GM21381 (cell line): ENCODE measurements at regions not wholly inside any gene's neighbourhood (a gene's known extent, or its start where the extent isn't known, plus 50 kb on each side); places are given as distances from the start of the nearest gene placed in this dataset.
A peak's percentile ranks its signal among the peaks of the same experiment; 100 is the strongest.

Experiments
- ATAC-seq: cut with Tn5 transposase; IDR thresholded peaks from one replicate; pipeline ENCODE4 v1.9.1; 2021; ENCODE audit warnings: mild to moderate bottlenecking, moderate library complexity; ENCODE audit not compliant: unreplicated experiment

DNA sequence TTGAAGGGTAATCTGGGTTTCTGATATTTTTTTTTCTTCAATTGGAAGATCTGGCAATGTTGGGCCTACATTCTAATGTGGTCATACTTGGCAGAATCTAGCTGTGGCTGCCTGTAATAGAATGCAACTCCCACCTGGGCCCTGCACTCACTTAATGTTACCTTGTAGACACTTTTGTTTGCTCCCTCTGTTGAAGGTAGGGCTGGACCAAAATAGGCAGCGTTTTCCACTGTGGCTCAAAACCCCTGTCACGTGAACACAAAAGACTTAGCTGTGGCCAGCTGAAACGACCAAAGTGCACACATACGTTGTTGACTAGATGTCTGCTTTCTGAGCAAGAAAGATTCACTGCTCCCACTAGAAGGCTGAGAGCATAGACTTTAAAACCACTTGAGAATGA is 117.6 kb upstream of the HMHB1 start:
- no peak for ATAC-seq

DNA sequence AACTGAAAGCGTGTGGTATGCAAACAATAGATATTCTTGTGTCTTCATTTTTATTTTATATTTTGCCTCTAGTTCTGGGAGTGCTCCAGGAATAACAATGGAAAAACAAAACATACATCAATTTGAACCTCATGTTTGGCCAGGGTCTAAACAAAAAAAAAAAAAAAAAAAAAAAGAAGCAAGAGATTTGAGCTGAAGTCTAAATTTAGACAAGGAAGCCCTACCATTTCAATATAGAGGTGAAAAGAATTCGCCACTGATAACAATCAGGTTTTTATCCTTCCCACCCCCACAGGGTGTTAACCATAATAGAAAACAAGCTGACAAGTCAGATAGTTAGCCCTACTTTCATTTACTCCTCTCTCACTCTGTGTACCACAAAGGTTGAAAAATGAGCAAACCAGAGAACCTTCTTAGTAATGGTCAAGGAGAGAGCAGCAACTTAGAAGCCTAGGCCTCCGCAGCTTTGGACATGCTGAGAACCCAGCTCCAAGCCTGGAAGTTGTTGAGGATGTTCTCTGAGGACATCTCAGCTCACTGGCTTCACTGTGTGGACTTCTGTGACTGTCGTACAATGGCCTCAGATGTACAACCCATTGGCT is 118.2 kb upstream of the HMHB1 start:
- ATAC-seq: peak; percentile 93

DNA sequence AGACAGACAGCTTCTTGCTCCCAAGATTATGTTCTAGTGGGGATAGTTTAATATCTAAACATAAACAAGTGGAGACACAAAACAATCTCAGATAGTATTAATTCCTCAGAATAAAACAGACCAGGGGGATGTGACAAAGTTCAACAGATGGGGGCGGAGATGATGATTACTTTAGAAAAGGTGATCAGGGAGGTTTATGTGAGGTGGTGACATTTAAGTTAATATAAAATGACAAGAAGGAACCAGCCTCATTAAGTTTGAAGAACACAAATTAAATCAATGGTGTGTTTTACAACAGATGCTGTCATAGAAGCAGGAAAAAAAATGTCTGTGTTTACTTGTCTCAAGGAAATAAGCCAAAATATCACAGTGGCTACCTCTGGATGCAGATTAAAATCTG is 119.6 kb upstream of the HMHB1 start:
- ATAC-seq: no peak

DNA sequence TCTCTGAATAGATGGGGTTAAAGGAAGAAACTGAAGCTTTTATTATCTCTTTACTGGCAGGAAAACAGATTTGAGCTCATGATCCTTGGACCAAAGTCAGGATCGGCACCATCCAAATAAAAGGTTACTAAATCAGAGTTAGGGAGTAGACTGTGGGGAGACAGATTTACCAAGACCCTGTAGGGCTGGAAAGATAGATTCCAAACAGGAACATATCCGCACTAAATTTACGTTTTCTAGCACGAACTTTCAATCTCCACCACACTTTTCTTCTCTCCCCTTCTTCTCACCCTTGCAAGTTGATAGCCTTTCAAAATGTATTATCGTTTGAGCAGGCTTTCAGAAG is 120.0 kb upstream of the HMHB1 start:
- no peak for ATAC-seq

DNA sequence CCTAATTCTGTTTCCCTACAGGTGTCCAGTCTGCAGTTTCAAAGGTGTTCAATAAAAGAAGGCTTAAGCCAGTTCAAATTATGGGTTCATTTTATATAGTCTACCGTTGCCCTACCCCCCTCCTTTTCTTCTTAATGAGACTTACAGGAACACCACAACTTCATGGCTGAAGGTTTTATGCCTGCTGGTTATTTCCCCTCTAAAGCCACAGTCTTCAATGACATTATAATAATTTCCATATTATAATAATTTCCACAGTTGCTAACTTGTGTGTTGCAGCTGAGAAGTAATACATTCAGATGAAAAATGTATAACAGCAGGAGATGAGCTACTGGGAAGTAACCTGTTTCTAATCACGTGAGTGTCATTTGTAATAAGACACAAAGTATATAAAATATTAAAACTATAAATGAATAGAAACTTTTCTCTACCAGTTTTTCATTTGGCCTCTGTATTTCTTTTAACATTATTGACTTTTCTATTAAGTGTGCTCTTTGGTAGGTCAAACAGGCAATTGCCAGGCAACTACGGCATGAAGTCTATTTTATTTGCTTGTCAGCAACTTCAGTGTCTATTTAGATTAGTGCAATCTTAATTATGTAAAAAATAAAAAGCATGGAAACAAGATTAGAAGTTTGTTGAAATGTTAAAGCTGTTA is 120.5 kb upstream of the HMHB1 start:
- no peak for ATAC-seq

DNA sequence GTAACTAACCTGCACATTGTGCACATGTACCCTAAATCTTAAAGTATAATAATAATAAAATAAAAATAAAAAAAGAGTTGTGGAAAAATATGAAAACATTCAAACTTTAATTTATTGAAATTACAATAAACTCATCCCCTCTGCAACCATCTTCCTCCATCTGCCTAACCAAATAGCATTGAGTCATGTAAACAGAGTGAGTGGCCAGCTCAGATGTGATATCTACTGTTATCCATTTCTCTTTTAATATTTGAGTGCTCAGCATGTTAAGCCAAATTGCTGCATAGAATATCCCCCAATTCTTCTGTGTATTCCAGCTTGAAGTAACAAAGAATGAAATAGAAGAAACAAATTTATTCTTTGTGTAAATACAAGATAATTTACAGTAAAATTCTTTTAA is 124.4 kb upstream of the HMHB1 start:
- no peak for ATAC-seq

DNA sequence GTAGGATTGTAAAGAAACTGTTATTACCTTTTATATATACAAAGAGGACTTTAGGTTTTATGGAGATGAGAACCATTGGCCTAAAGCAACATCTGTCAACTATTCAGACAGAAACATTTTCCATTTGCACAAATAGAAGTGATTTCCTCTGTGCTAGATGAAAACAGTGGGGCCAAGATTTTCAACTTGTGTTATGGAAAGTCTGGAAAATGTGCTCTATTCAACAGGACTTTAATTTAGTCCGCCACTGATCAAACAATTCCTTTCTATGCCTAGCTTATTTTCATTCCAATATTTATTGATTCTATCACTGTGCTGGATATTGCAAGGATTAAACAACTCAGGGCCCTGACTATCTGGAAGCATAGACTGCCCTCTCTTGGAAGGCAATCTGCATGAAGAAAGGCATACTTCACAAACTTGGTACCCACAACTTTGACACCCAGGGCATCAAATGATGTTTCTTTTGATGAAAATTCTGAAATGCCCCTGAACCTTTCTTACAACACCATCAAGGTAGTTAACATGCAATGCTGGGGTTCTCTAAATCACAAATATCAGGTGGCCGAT is 126.6 kb upstream of the HMHB1 start:
- ATAC-seq: no peak

DNA sequence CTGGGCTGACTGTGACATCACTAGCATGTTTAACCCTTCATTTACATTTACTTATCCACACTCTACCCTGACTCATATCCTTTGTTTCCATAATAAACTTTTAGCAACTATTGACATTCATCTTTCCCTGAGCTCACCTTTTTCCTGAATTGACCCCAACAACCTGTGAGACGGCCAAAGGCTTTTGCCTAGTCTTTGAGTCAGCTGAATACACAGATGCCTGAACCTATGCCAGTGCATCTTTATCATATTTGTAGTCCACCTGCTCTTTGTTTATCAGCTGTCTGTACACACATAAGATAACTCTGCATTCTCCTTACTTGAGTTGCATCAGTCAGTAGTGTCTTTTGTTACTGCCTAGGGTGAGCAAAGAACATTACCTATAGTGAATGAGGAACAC is 128.5 kb upstream of the HMHB1 start:
- ATAC-seq: no peak

DNA sequence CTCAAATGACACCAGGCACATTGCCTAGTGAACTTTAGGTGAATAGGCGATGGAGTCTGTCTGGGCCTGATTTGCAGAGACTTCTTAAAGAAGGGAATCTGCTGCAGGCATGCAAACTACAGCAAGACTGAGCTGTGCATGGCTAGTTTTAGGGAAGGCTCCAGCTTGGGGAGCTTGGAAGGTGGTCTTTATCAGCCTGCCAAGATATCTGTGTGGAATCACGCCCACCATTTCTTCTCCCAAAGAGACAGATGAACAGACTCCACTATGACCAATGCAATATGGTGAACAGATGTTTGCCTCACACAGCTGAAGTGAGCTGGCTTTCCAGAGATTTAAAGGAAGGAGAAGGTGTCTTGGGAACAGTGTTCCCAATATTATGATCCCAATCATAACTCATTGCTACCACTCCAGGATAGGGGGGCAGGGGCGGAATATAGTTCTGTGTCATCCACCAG is 129.0 kb upstream of the HMHB1 start:
- no peak for ATAC-seq

DNA sequence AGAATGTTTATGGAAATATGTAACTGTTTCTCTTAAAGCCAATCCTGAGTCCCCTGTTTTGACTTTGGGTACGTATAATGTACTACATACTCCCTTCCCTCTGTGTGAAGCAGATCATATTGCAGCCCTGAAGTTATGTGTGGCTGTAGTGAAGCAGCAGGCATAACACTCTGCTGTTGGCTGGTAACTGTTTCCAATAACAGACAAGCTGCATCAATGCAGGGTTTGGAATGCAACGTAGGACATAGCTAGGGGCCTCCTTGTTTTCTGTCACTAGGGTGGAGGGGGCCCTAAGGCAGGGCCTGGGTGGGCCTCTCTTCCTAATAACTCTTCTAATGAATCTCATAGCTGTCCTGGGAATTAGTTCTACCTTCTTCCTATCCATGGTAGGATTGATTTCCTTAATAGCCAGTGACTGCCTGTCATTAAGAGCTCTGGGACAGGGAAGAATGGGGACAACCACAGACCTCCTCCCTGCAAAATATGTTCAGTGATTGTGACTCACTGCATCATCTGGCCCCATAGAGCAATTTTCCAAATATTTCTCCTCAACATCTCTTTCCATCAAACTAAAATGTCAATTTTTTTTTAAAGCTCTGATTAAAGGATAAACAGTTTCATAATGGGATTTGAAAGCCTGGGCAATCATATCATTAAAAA is 129.6 kb upstream of the HMHB1 start:
- ATAC-seq: no peak

DNA sequence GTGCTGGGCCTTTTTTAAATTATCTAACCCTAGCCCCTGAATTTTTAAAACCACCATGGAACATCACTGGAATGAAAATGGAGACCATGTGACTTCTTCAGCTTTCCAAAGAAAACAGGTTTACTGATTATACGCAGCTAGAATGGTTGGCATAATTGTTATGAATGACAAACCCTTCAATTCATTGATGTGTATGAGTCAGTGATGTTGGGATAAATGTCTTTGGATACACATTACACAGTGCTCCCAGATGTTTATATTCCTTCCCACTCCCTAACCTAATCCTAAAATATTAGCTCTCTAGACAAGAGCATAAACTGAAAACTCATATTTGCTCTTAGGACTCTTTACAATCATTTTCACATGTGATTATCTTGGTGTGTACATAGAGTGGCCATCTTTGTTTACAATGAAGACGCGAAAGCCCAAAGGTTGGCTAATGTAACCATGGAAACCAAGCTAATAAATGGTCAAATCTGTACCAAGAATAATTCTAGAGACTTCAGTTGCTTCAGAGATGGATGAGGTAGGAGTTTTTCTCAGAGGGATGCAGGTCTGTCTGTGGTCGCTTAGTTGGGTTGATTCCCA is 131.2 kb upstream of the HMHB1 start:
- ATAC-seq: no peak

DNA sequence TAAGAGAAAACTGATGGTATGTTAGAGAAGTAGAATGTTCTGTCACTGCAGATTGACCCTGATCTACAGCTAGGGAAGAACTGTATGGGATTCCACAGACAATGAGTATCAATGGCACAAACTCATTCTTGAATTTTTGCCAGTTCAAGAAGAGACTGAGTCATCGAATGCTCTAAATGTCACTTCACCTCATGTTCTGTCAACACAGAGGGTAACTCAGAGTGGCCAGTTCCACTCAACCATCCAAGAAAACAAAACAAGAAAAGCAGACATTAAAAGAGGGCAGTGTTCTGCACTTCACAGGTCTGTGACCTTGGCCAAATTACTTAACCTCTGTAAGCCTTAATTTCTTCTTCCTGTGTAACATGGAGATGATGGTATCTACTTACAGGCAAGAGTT is 132.2 kb upstream of the HMHB1 start:
- no peak for ATAC-seq

DNA sequence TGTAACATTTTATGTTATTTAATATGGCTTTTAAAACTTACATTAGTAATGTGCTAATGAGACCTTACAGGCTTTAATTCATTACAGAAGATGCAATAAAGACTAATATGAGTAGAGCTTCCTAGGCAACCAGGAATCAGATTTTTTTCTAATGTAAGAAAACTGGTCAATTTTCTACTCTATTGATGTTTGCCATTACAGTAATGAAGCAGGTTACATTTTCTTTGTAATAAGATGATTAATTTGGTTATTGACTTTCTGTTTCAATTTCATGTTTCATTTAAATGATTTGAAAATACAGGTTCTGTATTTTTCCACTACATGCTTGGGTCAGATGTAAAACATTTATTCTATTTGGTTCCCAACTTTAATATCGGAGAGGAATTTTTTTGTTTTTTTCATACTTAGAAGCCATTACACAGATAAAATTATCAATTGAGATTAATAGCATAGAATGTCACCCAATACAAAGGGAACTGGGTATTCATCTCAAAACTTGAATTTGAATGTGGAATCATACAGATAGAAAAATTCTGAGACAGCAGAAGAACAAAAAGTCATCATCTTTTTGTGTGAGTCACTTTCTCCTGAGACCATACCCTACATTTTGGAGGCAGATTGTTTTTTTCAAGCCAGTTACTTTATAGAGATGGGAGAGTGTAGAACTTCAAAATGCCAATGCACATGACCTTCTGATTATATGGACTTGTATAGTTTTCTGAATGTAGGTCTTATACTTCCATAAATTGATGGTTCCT is 133.6 kb upstream of the HMHB1 start:
- ATAC-seq: no peak

DNA sequence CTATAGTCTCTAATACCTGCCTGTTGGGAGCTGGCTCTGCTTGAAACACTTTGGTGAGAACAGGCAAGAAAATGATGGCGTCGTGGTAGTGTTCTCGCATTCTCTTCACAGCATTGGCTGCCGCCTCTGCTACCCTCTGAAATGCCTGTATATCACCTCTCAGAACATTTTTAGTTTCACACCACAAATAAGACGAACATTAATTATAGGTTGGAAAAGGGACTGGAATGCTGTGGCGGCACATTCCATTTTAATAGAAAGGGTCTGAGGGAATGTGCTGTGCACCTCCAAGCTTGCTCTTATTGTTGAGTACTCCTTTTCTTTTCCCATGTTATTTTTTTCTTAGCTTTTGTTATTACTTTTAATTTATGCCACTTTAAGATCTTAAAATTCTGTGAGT is 134.6 kb upstream of the HMHB1 start:
- no peak for ATAC-seq

DNA sequence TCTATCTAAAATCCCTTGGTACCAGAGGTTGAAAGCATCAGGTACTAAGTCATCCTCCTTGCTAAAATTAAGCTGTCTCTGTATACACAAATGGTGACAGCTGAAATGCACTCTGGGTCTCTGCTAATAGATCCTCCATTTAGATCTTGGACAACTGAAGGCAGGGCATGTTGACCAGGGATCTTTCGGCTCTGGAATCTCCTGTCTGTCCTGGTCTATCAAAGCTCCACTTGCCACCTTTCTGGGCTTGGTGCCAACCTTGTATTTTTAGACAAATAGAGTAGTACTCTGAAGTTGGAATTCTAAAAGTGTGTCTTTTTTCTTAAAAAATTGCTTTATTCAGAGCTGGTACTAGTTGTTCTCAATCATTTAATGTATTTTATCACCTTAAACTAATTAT is 135.2 kb upstream of the HMHB1 start:
- no peak for ATAC-seq

DNA sequence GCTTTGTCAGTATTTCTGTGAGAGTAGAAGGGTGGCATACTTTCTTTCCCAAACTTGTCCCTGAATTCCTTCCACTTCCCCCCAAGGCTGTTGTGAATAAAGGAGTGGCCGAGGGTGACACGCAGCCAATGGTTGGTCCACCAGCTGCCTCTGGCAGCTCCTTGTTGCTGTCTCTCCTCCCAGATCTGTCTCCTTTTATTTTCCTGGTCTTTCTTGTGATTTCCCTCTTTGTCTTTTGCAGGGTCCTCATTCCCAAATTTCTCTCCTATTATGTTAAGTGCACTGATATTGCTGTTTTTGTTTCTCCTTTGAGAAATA is 137.5 kb upstream of the HMHB1 start:
- ATAC-seq: no peak

DNA sequence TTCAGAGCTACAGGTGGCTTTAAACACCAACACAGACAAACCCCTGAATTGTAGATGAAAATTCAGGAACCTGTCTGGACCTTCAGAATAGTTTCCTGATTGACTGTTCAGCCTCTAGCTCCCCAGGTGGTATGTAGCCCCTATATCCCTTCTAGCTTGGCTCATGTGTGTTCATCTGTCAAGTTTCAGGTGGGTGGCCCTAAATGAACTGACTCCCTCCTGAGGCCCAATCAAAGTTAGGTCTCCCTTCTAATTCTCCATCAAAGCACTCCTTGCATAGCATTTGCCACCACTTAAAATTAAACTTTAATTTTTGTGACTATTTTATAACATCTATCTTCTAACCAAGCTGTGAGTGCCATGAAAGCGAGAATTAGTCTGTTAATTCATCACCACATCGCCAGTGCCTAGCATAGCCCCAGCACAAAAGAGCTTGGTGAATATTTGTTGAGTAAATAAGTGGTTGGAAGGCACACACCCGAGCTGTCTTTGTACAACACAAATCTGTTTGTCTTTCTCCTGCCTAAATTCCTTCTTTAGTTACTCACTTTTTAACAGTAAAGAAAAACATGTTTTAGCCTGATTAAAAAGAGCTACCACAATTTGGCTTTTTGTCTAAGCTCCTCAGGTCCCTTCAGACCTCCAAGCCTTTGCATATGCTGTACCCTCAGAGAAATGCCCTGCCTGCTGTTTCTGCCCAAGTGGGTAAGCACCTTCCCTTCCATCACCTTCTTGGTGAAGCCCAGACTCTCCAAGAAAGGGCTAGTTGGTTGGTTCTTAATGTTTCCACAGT is 138.1 kb upstream of the HMHB1 start:
- ATAC-seq: no peak

DNA sequence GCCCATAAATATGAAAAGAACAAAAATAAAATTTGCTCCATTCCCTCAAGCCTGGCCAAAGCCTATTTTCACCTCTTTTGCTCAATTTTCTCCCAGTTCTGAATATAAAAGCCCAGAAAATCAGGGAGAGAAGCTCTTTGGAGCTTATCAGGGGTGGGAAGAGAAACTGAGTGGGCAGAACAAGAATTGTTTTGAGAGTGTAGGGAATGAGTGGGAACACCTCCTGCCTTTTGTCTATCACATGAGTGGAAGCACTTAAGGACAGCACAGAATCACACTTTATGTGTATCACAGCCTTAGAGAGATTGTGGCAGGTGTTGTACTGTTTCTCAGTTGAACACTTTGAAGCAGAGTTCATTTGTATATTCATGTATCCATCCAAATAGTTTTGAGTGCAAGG is 139.2 kb upstream of the HMHB1 start:
- no peak for ATAC-seq

DNA sequence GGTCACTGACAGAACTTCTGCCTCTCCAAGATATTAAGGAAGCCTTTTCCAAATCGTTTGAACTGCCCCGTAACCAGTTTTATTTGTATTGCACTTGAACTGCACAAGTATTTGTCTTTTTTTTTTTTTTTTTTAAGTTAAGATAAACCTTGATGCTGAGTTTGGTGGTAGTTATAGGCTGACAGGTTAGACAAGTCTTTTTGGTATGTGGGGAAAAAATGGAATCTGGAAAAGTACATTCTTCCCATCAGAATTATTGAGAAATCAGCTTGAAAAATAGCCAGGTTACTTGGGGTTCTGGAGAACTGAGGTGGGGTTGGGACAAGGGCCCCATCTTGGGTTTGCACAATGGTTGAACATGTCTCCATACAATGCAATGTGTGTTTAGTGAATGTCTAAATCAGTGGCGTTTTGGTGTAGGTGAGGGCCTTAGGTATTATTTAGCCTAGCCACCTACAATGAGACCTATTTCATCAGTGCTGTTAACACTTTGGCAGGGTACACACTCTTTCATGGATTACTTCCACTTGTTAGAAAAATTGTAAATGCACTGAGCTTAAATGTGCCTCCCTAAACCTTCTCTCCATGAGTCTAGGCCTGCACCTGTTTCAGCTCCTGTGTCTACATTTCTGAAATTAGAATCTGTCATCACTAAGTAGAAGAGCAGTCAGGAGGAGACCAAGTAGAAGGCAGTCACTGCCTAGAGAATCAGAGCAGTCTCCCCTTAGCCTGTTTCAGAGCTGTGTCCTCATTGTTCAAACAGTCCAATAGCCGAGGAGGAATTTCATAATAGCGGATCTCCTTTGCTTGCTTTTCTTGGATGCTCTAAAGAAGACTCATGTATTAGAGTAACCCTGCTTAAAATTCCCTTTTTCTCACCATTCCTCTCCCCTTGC is 140.0 kb upstream of the HMHB1 start:
- ATAC-seq: no peak

DNA sequence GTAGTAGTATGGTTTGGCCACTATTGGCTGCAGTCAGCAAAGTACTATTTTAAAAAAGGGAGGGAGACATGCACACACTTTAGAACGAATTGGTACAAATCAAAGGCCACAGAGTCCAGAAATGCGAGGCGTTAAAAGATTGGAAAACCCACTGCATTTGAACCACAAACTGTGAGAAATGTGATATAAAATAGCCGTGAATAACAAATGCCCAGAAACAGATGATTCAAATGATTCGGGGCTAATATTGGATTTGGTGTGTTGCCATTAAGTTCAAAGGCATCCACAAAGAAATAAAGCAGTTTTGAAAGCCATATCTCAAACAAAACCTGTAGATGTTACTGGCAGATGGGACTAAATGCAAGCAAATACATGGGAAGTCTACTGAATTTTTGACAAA is 140.9 kb upstream of the HMHB1 start:
- no peak for ATAC-seq
